Smooth muscle cell (in vitro differentiated cells): ENCODE measurements at regions not wholly inside any gene's neighbourhood (a gene's known extent, or its start where the extent isn't known, plus 50 kb on each side); places are given as distances from the start of the nearest gene placed in this dataset.

ENCODE experiments used
- DNase-seq: peaks from one replicate; lab custom pipeline; 2025; ENCODE audit not compliant: unreplicated experiment; lab: John Stamatoyannopoulos, UW
- H2AFZ ChIP-seq: fragments of 200-600 bp; sonication (generic); 2 replicates; pipeline ENCODE4 v1.6.0; 2016; ENCODE audit warnings: antibody characterized with exemption, low read depth, mild to moderate bottlenecking
- H3F3A ChIP-seq: fragments of 200-600 bp; sonication (generic); 2 replicates; pipeline ENCODE4 v1.6.0; 2017; ENCODE audit warnings: antibody characterized with exemption, low read depth
- H3K27ac ChIP-seq: fragments of 200-600 bp; sonication (generic); 2 replicates; pipeline ENCODE4 v1.5.1; 2016; ENCODE audit warnings: low read depth, mild to moderate bottlenecking
- H3K27me3 ChIP-seq: fragments of 200-600 bp; sonication (generic); 2 replicates; pipeline ENCODE4 v1.6.1; 2016; ENCODE audit warnings: low read depth, mild to moderate bottlenecking
- H3K36me3 ChIP-seq: fragments of 200-600 bp; sonication (generic); 2 replicates; pipeline ENCODE4 v1.5.1; 2016; ENCODE audit warnings: low read depth
- H3K4me1 ChIP-seq: fragments of 200-600 bp; sonication (generic); 2 replicates; pipeline ENCODE4 v1.5.1; 2016; ENCODE audit warnings: low read depth
- H3K4me2 ChIP-seq: fragments of 200-600 bp; sonication (generic); 2 replicates; pipeline ENCODE4 v1.6.0; 2016; ENCODE audit warnings: mild to moderate bottlenecking
- H3K4me3 ChIP-seq: fragments of 200-600 bp; sonication (generic); 2 replicates; pipeline ENCODE4 v1.5.1; 2016; ENCODE audit warnings: mild to moderate bottlenecking
- H3K79me2 ChIP-seq: fragments of 200-600 bp; sonication (generic); 2 replicates; pipeline ENCODE4 v1.6.0; 2016; ENCODE audit warnings: low read depth, mild to moderate bottlenecking
- H3K9ac ChIP-seq: fragments of 200-600 bp; sonication (generic); 2 replicates; pipeline ENCODE4 v1.6.0; 2016; ENCODE audit warnings: low read depth
- H3K9me3 ChIP-seq: fragments of 200-600 bp; sonication (generic); replicated peaks from 2 replicates; pipeline ENCODE4 v1.5.1; 2016; ENCODE audit warnings: low read depth
- H4K20me1 ChIP-seq: fragments of 200-600 bp; sonication (generic); 2 replicates; pipeline ENCODE4 v1.6.0; 2016; ENCODE audit warnings: low read depth
- WGBS: methylation state at CpG from one replicate; pipeline ENCODE4 v1.1.7; 2016; ENCODE audit warnings: low lambda C conversion rate; 5-methylcytosine and 5-hydroxymethylcytosine counted together
- TF ChIP-seq, protein P1 (sequence below): fragments of 200-600 bp; sonication (generic); IDR thresholded peaks from 2 replicates; pipeline ENCODE4 v1.5.1; 2017; ENCODE audit warnings: borderline replicate concordance, mild to moderate bottlenecking, antibody characterized with exemption; ENCODE audit not compliant: insufficient read depth, poor library complexity, severe bottlenecking

DNA sequence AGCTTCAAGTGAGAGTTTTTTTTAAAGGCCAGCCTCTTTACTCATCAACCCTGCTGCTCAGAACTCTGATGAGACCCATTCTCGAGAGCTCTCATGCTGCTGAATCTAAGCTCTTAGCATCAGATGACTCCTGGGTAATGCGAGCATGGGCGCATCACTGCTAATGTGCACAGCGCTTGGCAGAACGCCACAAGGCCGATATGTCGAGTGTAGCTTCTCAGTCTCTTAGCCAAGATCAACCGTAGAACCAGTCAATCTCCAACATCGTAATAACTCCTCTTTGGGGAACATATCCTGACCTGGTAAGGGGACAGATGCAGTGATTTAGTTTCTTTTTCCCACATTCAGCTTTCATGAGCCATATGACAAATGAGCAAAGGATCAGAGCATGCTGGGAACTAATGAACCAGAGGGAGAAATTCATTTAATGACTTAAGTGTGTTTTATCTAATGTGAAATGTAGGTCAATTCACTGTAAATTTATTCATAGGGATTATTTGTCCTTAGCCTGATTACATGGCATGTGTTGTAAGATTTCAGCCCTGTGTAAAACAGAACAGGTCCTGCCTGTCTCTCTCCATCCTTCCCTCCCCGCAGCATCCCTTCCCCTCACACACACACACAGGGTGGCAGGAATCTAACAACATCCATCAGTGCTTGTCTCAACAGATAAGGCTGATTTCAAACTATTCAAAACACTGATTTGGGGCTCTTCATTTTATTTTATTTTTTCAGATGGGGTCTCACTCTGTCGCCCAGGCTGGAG is 195.4 kb upstream of the C2CD4B start:
- Histone ChIP-seq H3K9ac (no peak overlapping the region), H3K79me2 (no peaks in the 10 kb centered on the region), H3K4me1 (no peaks in the 10 kb centered on the region), H3K27ac (no peak overlapping the region), H3K9me3 (no peaks in the 10 kb centered on the region), H3K36me3 (no peaks in the 10 kb centered on the region), H3K27me3 (no peaks in the 10 kb centered on the region), H3K4me2 (no peak overlapping the region), H3F3A (no peaks in the 10 kb centered on the region), H3K4me3 (no peak overlapping the region), H4K20me1 (no peaks in the 10 kb centered on the region), H2AFZ (no peak overlapping the region)
- DNase-seq: no peak
- TF ChIP-seq, protein P1, sequence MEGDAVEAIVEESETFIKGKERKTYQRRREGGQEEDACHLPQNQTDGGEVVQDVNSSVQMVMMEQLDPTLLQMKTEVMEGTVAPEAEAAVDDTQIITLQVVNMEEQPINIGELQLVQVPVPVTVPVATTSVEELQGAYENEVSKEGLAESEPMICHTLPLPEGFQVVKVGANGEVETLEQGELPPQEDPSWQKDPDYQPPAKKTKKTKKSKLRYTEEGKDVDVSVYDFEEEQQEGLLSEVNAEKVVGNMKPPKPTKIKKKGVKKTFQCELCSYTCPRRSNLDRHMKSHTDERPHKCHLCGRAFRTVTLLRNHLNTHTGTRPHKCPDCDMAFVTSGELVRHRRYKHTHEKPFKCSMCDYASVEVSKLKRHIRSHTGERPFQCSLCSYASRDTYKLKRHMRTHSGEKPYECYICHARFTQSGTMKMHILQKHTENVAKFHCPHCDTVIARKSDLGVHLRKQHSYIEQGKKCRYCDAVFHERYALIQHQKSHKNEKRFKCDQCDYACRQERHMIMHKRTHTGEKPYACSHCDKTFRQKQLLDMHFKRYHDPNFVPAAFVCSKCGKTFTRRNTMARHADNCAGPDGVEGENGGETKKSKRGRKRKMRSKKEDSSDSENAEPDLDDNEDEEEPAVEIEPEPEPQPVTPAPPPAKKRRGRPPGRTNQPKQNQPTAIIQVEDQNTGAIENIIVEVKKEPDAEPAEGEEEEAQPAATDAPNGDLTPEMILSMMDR: no peak
- 86% methylated on average over 11 of the region's 11 CpGs for WGBS

DNA sequence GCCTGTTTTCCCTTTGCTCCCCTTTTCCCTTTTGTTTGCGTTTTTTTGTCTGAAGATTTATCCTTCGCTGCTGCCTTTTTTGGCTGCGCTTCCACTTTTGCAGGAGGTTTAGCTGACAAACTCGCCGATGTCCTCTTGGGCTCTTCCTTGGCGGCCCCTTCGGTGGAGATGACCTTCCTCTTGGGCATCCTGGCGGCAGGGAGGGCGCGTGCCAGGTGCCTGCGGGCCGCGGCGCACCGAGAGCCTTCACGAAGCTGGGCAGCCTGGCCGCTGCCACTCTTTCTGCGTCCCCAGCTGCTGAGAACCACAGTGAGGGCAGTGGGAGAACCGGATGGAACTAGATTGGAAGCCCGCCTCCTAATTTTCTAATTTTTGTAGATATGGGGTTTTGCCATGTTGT is 197.1 kb upstream of the C2CD4B start:
- H3K27me3 ChIP-seq: no peaks in the 10 kb centered on the region
- no peaks in the 10 kb centered on the region for H3K9me3 ChIP-seq
- 91% methylated on average over 20 of the region's 20 CpGs for WGBS
- H3K79me2 ChIP-seq: no peaks in the 10 kb centered on the region
- no peak overlapping the region for H3K27ac ChIP-seq
- no peak overlapping the region for H3K9ac ChIP-seq
- no peaks in the 10 kb centered on the region for H3K36me3 ChIP-seq
- H4K20me1 ChIP-seq: no peaks in the 10 kb centered on the region
- DNase-seq: no peak
- TF ChIP-seq, protein P1: no peak
- no peak overlapping the region for H3K4me2 ChIP-seq
- H3K4me1 ChIP-seq: no peaks in the 10 kb centered on the region
- no peak overlapping the region for H2AFZ ChIP-seq
- no peak overlapping the region for H3K4me3 ChIP-seq
- H3F3A ChIP-seq: no peaks in the 10 kb centered on the region

DNA sequence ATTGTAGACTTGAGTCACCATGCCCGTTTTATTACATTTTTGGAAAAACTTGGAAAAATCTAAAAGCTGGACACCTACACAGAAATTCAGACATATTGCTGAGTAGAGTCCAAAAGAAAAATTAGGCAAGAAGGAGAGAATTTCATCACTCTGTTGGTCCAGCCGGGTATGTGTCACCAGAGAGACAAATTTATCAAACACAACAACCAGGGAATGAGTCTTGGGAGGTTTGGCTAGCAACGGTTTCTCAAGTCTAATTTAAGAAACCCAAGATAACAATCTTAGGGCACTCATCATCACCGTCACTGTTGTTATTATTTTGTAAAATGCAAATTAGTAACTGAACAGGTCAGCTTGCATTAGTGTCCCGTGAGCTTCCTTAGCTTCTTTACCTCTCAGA is 197.5 kb upstream of the C2CD4B start:
- 57% methylated on average over 5 of the region's 5 CpGs for WGBS
- Histone ChIP-seq H2AFZ (no peak overlapping the region), H3K4me3 (no peak overlapping the region), H3K79me2 (no peaks in the 10 kb centered on the region), H3K9me3 (no peaks in the 10 kb centered on the region), H3K4me2 (no peak overlapping the region), H3F3A (no peaks in the 10 kb centered on the region), H3K36me3 (no peaks in the 10 kb centered on the region), H3K27ac (no peak overlapping the region), H3K9ac (no peak overlapping the region), H4K20me1 (no peaks in the 10 kb centered on the region), H3K4me1 (no peaks in the 10 kb centered on the region), H3K27me3 (no peaks in the 10 kb centered on the region)
- TF ChIP-seq, protein P1: no peak
- DNase-seq: no peak

GRCh38 chr15:62363913-62364312 is 198.8 kb upstream of the C2CD4B start:
- no peaks in the 10 kb centered on the region for H3K27me3 ChIP-seq
- no peaks in the 10 kb centered on the region for H3F3A ChIP-seq
- H2AFZ ChIP-seq: no peak overlapping the region
- 80% methylated on average over 1 of the region's 1 CpG for WGBS
- no peaks in the 10 kb centered on the region for H3K9me3 ChIP-seq
- no peak overlapping the region for H3K9ac ChIP-seq
- no peak overlapping the region for H3K4me2 ChIP-seq
- H3K4me1 ChIP-seq: no peaks in the 10 kb centered on the region
- no peaks in the 10 kb centered on the region for H3K36me3 ChIP-seq
- DNase-seq: no peak
- H3K27ac ChIP-seq: no peak overlapping the region
- no peak overlapping the region for H3K4me3 ChIP-seq
- no peaks in the 10 kb centered on the region for H4K20me1 ChIP-seq
- TF ChIP-seq, protein P1: no peak
- no peaks in the 10 kb centered on the region for H3K79me2 ChIP-seq
